ENCODE measurements at regions not wholly inside any gene's neighbourhood (a gene's known extent, or its start where the extent isn't known, plus 50 kb on each side); places are given as distances from the start of the nearest gene placed in this dataset.

DNA sequence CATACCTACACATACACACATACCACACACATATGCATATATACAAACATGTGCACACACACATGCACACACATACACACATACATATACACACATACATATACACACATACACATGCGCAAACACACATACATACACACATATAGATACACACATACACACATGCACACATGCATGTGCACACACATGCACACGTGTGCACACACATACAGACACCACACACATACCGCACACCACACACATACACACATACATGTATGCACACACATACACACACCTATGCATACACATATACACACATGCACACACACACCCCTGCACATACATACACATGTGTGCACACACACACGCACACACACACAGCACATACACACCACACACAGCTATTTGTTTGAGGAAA is 236.5 kb downstream of the WDR11 start:
- ATAC-seq (no peak), DNase-seq (no peak)
- intact Hi-C loops (cut with micrococcal nuclease): no loop called here

- DNase-seq (no peak), ATAC-seq (no peak)
- intact Hi-C loops (cut with micrococcal nuclease): no loop called here
Measured at GRCh38 chr10:121088524-121088923, 237.4 kb downstream of the WDR11 start.

- ATAC-seq (no peak), DNase-seq (no peak)
- intact Hi-C loops (cut with micrococcal nuclease): no loop called here
Measured at GRCh38 chr10:121089434-121089833, 238.3 kb downstream of the WDR11 start.

DNA sequence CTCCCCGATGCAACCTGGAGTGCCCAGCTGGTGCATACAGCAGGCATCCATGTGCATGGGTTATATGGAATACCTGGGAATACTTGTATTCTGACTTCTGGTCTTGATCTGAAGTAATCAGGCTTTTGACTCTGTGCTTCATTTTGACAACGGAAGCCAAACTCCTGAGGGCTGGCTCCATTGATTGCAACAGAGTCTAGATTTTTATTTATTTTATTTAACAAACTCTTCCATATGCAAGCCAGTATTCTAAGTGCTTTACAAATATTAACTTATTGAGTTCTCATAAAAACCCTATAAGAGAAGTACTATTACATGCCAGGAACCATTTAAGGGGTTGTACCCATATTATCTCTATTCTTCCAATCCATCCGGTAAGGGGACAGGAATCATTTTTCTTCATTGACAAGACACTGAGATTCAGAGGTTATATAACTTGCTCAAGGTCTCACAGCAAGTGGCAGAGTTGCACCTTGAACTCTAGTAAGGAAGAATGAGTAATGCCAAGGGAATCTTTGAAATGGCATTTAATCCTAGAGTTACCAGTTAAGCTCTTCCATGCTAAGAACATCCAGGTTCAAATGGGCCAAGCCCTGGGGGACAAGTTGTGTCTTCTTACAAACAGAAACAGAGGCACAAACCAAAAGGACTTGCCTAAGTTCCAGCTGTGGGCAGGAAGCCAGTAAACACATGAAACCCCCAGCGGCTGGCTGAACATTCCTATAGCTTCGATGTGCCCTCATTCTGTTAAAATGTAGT is 241.0 kb downstream of the WDR11 start:
- DNase-seq (no peak), ATAC-seq (no peak)
- intact Hi-C loops (cut with micrococcal nuclease): no loop called here

DNA sequence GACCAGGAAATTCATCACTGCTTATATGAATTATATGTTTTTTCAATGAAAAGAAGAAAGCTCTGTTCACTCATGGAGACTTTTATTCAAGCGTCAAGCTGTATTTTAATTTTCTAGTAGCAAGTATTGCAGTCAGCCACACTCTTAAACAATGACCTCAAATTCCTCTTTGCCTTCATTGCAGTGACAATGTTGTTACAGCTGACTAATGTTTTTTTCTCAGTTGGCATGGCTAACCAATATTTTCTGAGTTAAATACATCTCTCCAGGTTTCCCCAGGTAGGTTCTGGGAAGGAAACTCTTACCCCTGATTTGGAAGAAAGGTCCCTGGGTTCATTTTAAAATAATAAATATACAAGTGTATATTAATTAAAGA is 241.5 kb downstream of the WDR11 start:
- ATAC-seq (no peak), DNase-seq (no peak)
- intact Hi-C loops (cut with micrococcal nuclease): no loop called here

DNA sequence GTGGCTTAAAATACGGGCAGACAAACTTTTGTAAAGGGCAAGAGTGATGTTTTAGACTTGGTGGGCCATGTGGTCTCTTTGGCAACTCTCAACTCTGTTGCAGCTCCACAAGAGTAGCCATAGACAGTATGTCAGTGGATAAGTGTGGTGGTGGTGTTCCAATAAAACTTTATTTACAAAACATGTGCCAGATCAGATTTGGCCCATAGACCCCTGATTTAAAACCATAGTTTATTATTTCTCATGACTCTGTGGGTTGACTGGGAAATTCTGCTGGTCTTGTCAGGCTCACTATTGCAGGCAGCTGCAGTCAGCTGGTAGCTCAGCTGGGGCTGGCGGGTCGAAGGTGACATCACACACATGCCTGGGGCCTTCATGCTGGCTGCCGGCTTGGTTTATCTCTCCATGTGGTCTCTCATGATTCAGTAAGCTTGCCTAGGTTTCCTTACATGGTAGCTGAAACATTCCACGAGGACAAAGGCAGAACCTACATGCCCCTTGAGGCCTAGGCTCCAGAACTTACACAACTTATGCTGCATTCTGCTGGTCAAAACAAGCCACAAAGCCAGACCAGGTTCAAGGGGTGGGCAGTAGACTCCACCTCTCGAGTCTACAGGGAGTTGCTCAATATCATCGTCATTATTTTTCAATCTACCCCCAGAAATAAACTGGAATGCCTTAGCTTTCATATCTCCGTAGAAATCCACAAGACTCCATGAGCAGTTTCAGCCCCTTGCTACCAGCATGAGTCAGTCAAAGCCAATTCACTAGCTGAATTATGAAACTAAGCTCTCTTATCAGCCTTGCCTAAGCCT is 245.7 kb downstream of the WDR11 start:
- ATAC-seq (peak; percentile 97), DNase-seq (peak; percentile 86)
- intact Hi-C loops (cut with micrococcal nuclease): no loop called here

DNA sequence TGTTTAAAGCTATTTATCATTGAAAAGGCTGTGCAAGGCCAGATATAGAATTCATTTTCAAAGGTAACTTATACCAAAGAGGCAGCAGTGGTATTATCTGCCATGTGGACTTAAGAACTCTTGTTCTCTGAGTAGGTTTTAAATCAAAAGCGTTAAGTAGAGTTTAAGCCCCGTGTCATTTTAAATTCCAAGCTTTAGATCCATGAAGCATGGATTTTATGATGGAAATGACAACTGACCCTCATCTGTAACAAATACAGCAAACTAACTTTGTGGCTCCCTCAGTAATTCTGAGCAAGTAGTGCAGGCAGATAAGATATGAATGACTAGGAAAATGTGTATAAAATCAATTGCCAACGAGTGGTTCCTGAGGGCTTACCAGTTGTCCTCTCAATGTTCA is 247.0 kb downstream of the WDR11 start:
- DNase-seq (no peak), ATAC-seq (no peak)
- intact Hi-C loops (cut with micrococcal nuclease): no loop called here

DNA sequence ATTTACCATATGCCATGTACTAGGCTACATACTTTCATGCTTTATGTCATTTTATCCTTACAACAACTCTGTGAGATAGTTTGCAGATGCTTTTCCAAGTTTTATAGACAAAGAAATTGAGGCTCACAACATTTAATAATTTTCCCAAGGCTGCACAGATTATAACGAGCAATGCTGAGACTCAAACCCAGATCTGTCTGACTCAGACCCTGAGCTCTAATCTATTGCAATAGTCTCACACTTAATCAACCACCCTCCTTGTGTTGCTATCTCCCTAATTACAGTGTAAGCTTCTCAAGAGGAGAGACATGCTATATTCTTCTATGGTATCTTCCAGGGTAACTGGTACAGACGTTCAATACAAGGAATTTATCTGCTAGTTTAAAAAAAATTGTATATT is 247.6 kb downstream of the WDR11 start:
- DNase-seq: no peak
- ATAC-seq: no peak
- intact Hi-C loops (cut with micrococcal nuclease): no loop called here

- intact Hi-C loops (cut with micrococcal nuclease): no loop called here
- DNase-seq (no peak), ATAC-seq (no peak)
Measured at GRCh38 chr10:121099181-121099580, 248.0 kb downstream of the WDR11 start.

DNA sequence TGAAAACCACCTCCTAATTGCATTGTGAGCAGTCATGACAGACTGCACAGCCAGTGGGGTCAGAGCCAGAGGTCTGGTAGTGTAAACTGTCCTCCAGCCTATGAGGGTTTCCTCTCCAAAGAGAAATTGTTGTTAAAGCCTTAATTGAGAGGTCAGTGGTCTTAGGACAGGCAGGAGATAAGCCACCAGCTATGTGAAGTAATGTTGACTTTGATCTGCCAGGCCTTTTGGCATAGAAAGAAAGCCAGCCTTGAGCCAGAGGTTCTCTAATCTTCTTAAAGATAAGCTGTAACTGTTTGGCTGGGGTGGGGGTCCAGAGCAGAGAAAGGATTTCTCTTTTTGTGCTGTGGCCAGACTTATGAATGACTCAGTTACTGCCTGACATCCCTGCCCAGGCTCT is 248.4 kb downstream of the WDR11 start:
- ATAC-seq: no peak
- DNase-seq: no peak
- intact Hi-C loops (cut with micrococcal nuclease): no loop called here

DNA sequence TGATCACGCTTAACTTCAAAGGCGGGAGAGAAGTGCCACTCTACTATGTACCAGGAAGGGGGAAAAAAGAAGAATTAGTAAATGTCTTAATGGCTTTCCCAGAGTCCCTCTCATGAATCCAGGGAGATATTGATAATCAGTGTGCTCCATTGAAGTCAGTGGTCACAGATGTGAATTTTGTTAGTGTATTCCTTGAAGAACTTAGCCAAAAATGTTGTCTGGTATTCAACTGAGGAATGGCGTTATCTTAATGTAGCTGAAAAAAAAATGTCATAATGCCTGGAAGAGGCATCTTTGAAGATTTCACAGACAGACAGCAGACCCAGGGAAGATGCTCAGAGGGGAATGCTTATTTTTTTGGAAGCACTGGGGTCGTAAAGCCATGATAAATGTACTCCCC is 250.4 kb downstream of the WDR11 start:
- DNase-seq (no peak), ATAC-seq (no peak)
- intact Hi-C loops (cut with micrococcal nuclease): no loop called here

DNA sequence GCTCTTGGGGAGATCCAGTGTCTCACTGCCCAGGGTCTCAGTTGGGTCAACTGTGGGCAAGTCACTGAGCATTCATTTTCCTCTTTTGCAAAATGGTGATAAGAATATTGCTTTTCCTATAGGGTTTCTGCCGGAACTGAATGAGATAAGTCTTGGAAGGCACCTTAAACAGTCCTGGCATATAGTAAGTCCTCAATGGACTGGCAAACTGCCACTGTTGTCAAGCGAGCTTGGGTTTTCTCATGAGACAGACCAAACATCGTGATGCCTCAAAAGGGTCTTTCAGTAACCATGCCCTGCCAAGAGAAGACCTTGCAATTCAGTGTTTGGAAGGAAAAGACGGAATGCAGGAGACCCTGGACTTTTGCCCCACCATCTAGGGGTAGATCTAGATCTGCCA is 251.5 kb downstream of the WDR11 start:
- DNase-seq (no peak), ATAC-seq (no peak)
- intact Hi-C loops (cut with micrococcal nuclease): no loop called here

DNA sequence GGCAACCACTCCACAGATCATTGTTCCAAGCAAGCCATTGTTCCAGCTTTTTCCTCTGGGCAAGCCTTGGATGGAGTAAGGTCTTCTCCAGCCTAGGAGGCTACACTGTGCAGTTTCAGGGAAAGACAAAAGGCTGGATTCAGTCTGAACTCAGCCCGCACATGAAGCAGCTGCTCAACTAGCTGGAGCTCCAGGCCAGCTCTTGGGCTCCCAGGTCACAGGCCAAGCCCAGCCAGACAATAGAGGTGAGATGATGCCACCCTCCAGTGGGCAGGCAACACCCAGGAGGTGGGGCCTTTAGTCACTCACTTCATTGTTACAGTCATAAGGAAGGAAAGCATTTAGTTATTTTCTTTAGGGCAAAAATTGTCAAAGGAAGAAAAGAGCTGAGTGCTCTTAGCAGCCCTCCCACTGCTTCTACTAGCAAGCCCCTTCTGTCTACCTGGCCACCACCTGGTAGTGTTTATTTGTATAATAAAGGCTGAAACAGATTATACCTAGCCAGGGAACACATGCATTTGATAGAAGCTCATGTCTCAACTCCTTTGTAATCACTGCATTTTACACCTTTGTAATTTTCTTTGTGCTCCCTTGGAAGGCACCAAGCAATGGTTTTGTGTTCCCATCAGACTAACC is 253.4 kb downstream of the WDR11 start:
- intact Hi-C loops (cut with micrococcal nuclease): no loop called here

DNA sequence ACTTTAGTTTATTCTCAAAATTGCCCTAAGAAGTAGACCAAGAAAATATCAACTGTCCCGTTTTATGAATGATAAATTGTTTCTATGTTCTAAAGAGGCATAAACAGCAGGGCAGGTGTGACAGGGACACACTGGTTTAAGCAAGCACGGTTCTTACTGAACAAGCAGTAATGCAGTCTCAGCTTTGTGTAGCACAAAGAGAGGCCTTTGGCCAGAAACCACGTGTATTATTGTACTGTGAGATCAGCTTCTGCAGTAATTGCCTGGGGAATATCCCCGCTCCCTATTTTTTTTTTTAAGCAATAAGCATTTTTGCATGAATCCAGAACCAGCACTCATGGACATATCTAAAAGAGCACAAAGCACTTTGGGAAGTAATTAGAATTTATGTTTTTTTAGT is 255.4 kb downstream of the WDR11 start:
- ATAC-seq: no peak
- DNase-seq: no peak
- intact Hi-C loops (cut with micrococcal nuclease): no loop called here

More for the DNA sequence above, 253.4 kb downstream of the WDR11 start:
- ATAC-seq (no peak), DNase-seq (no peak)

DNA sequence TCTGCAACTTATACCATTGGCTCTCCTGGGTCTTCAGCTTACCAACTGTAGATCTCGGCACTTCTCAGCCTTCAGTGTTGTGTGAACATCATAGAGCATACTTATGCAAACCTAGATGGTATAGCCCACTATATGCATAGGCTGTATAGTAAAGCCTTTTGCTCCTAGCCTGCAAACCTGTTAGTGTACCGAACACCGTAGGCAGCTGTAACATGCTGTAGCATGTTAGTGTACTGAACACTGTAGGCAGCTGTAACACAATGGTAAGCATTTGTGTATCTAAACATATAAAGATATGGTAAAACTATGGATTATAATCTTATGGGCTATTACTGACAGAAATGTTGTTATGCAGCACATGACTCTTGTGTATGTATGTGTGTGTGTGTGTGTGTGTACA is 256.9 kb downstream of the WDR11 start:
- ATAC-seq: no peak
- no peak for DNase-seq
- intact Hi-C loops (cut with micrococcal nuclease): no loop called here

GRCh38 chr10:121110369-121110768 is 259.2 kb downstream of the WDR11 start:
- intact Hi-C loops (cut with micrococcal nuclease): no loop called here
- DNase-seq (no peak), ATAC-seq (no peak)

DNA sequence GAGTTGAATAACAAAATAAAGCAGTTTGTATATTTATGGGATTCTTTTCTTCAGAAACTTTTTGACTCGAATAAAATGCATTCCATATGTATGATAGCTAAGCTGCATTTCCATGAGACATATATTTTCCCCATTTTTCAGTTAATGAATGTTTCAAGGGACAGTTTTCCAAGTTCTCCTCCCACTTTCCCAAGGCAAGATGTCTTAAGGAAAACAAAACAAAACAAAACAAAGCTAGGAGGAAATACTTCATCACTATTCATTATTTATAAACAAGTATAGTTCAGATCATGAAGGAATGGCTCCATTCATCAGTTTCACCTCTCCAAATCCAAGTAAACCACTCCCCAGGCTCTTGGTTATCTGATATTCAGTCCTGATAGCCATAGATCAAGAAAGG is 261.0 kb downstream of the WDR11 start:
- ATAC-seq (no peak), DNase-seq (no peak)
- intact Hi-C loops (cut with micrococcal nuclease): no loop called here

DNA sequence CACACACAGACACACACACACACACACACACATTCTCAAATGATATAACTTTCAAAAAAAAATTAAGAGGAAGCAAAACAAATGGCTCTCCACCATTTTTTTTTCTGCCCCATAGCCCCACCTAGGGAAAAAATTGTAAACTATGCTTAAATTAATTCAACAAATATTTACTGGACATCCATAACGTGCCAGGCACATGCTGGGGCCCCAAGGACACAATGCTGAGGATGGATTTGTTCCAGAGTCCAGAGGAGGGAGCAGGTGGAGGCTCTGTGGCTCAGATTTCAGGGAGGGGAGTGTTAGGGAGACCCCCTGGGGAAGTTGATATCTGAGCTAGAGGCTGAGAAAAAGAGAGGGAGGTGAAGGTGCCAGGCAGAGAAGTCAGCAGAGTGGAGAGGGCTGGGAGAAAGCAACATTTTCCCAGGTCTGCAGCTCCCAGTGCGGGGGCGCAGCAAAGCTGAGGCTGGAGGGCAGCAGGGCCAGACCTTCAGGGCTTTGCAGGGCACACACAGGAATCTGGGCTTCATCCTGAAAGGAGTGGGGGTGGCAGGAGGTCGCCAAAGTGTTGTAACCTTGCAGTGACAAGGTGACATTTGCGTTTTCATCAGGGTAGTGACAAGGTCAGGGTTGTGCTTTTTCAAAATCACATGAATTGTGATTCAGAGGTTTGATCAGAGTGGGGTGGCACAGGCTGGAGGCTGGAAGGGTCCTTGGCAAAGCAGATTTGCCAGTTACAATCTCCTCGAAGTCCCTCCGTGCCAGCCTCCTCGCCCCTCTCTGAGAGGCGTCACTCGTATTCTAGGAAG is 261.6 kb downstream of the WDR11 start:
- ATAC-seq: no peak
- intact Hi-C loops (cut with micrococcal nuclease): no loop called here
- DNase-seq: no peak

DNA sequence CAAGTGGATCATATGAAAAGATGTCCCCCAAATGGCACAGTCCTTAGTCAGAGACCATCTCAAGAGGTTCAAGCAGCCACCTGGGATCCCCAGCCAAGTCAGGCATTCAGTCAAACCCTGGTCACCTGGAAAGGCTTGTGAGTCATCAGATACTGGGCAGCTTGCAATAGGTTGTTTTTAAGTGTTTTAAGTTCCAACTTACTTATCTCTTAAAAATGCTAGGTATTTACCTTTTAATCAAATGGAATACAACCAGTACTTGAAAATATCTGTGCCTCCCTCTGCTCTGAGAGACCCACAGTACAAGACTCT is 262.2 kb downstream of the WDR11 start:
- no peak for DNase-seq
- ATAC-seq: no peak
- intact Hi-C loops (cut with micrococcal nuclease): no loop called here

DNA sequence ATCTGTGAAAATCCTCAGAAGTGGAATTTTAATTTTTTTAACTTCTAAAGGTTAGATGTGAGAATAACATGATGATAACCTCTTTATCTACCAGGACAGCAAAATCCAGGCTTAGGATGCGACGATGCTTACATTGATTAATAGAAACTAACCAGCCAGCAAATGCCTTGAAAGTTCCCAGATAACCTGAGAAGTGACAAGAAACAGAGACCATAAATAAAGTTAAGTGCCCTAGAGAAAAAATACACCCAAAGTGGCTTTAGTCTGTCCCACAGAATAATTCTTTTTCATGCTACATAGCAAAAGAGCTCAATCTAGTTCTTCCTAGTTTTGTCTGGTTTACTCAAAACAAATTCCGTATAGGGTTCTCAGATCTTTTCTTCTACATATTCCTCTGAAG is 262.7 kb downstream of the WDR11 start:
- ATAC-seq (no peak), DNase-seq (no peak)
- intact Hi-C loops (cut with micrococcal nuclease): no loop called here
